ENCODE measurements at regions not wholly inside any gene's neighbourhood (a gene's known extent, or its start where the extent isn't known, plus 50 kb on each side); places are given as distances from the start of the nearest gene placed in this dataset.

DNA sequence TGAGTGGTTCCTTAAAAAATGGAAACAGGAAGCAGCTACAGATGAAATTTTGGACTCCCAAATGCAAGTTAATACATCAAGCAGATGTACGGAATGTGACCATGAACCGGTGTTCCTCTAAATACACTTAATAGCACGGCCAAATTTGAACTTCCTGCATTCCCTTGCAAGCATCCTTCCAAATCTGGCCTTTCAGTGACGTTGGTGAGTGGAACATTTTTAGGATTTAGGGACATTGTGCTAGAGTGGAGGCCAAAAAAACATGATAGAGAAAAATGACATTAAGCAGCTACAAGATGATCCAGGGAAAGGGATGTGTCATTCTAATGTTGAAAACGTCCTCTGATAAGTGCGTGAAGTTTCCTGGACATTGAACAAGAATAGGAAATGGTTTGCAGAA, 62.1 kb downstream of the CTAGE1 start:
- DNase-seq (ENCODE audit: missing footprints) (no peak), ATAC-seq (peak; percentile 77)
- intact Hi-C loops (cut with DNase I) = no loop called here

DNA sequence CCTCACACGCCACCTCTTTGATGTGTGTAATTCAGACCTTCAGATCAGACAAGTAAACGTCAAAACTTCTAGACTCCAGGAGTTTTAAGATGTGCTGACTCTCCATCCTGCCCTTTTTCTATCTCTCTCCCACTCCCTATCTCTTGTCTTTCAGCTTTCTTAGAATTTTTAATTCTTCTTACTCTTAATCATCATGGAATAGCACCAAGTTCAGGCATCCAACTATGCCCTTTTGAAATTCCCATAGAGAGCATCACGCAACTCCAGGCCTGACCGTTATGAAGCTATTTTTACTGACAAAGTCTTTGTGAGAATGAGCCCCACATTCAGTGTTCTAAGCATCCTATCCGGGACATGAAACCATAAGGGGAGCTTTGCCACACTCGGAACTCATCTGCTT, 62.6 kb downstream of the CTAGE1 start:
- ATAC-seq (no peak), DNase-seq (ENCODE audit: missing footprints) (no peak)
- intact Hi-C loops (cut with DNase I) = no loop called here

DNA sequence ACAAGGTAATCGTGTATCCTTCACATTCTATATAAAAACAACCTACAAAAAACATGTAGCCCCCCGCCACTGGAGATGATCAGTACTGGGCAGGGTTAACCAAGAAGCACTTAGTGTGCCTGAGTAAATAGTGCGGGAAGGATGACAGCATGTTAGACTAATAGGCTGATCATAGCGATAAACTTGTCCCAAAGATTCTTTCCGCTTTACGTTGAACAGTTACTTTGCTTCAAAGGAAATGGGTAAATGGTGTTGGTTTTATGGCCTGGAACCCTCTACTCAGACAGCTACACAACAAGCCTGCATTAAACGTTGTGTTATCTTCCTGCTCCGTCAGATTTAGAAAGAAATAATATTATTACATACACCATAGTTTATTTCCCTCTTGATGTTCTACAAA, 67.7 kb downstream of the CTAGE1 start:
- intact Hi-C loops (cut with DNase I) = loop anchor here (2.0 to 5.0 kb wide), 5 partner anchors 47 to 213 kb away; partner anchors contain the start of gene GATA6
- ATAC-seq = no peak
- no peak for DNase-seq (ENCODE audit: missing footprints)

DNA sequence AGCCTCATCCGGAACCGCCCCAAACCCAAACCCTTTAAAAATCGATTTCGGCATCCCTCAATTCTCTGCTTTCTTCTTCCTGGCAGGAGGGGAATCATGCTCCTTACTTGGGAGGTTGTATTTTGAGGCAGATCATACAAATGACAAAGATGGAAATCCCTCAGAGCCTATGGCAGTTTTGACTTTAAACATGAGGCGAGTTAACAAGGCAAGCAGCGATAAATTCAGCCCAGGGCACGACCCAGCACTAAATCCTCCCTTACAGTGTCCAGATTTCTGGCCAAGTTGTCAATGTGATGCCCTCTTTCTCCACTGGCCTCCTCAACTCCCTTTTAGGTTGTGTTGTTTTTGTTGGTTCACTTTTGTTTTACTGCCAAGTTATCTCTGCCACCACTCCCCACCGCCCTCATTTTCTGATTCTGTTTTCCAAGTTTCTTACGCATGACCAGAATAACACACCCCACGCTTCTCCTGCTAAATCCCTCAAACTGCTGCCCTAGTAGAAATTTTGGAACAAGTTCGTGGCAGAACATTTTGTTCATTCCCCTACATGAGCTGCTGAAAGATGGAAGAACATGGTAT, 68.3 kb downstream of the CTAGE1 start:
- peak; percentile 39 for ATAC-seq
- intact Hi-C loops (cut with DNase I) = loop anchor here (2.0 to 5.0 kb wide), 5 partner anchors 48 to 213 kb away; partner anchors contain the start of gene GATA6
- DNase-seq (ENCODE audit: missing footprints) = no peak

GRCh38 chr18:22348521-22349316, 69.0 kb downstream of the CTAGE1 start:
- ATAC-seq = peak; percentile 70
- intact Hi-C loops (cut with DNase I) = loop anchor here (2.0 to 5.0 kb wide), 5 partner anchors 49 to 214 kb away; partner anchors contain the start of gene GATA6
- peak; percentile 89 for DNase-seq (ENCODE audit: missing footprints)

- ATAC-seq = no peak
- DNase-seq (ENCODE audit: missing footprints) = no peak
- intact Hi-C loops (cut with DNase I) = loop anchor here (1.0 to 5.0 kb wide), 6 partner anchors 49 to 215 kb away; partner anchors contain the start of gene GATA6
Observed at GRCh38 chr18:22347606-22348511, 69.9 kb downstream of the CTAGE1 start.

GRCh38 chr18:22346953-22347605, 70.6 kb downstream of the CTAGE1 start:
- DNase-seq (ENCODE audit: missing footprints) (peak; percentile 89), ATAC-seq (peak; percentile 90)
- intact Hi-C loops (cut with DNase I) = loop anchor here (1.0 to 5.0 kb wide), 4 partner anchors 23 to 125 kb away; no protein-coding TSS in a partner anchor

DNA sequence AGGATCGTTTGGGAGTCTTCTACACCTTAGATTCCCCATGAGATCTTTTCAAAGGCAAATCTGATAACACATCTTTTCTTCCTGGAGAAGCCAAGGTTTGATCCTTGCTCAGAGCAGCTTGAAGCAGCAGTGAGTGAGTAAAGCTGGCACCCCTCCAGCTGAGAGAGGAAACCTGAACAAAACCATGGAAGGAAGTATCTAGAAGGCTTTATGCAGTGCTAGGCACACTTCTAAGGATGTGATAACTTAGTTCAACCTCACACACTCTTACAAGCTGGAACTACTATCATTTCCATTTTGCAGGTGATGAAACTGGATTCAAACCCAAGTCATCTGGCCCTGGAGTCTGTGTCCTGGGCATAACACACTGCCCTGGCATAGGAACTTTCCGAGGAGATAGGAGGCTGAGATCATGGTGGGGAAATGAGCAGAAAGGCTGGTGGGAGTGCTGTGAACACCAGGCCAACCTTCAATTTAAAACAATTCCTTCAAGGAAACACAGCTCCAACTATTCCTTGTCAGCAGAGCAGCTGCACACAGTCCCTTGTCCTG, 71.2 kb downstream of the CTAGE1 start:
- intact Hi-C loops (cut with DNase I) = loop anchor here (1.0 to 5.0 kb wide), 3 partner anchors 22 to 126 kb away; no protein-coding TSS in a partner anchor
- DNase-seq (ENCODE audit: missing footprints) = peak; percentile 69

DNA sequence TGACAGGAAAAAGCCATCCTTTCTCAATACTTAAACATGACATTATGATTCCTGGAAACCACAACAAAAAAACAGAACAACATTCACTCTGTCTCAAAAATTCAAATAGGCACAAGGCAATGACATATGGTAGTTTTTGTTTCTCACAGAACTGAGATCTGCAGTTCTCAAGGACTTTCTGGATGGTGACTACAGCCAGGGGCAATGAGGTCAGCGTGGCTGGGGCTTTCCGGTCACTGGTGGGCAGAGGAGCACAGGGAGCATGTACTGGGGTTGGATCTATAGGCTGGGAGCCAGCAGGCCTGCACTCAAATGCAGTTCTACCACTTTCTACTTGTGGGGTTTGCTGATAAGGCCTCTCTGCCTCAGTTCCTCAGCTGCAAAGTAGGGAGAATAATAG, 72.0 kb downstream of the CTAGE1 start:
- no peak for ATAC-seq
- intact Hi-C loops (cut with DNase I) = loop anchor here (1.0 to 5.0 kb wide), 3 partner anchors 21 to 127 kb away; no protein-coding TSS in a partner anchor
- no peak for DNase-seq (ENCODE audit: missing footprints)

More for the DNA sequence above, 71.2 kb downstream of the CTAGE1 start:
- ATAC-seq = peak; percentile 7

- no peak for ATAC-seq
- intact Hi-C loops (cut with DNase I) = loop anchor here (5.0 kb wide), 2 partner anchors 52 to 127 kb away; no protein-coding TSS in a partner anchor
- no peak for DNase-seq (ENCODE audit: missing footprints)
Observed at GRCh38 chr18:22344908-22345670, 72.6 kb downstream of the CTAGE1 start.

DNA sequence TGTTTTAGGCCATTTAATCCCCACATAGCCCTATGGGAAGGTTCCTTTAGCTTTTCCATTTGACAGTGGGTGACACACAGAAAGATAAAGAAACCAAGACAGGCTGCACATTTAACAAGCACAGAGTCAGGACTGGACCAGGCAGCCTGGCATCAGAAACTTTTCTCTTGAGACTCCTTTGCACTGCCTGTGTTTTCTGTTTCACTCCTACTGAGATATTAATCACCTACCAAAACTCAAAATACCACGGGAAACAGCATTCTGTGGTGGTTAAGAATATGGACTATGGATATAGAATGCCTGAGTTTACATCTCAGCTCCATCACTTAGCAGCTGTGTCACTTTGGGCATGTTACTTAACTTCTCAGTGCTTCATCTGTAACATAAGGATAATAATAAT, 73.3 kb downstream of the CTAGE1 start:
- no peak for ATAC-seq
- intact Hi-C loops (cut with DNase I) = no loop called here
- no peak for DNase-seq (ENCODE audit: missing footprints)

GRCh38 chr18:22343613-22344012, 74.1 kb downstream of the CTAGE1 start:
- no peak for DNase-seq (ENCODE audit: missing footprints)
- intact Hi-C loops (cut with DNase I) = no loop called here
- no peak for ATAC-seq

DNA sequence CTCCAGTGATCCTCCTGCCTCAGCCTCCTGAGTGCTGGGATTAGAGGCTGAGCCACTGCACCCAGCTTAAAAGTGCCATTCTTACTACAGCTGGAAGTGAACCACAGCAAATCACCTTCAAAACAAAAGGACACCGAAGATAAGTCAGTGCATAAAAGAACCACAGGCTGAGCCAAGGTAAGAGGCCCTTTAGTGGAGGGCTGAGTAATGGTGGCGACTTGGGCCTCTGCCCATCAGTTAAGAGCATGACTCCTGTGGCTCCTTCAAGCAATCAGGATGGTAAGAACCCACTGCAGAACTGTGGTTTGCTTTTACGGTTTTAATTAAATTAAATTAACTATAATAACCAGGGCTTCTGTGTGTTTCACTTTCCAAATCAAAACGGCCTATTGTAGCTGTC, 75.1 kb downstream of the CTAGE1 start:
- DNase-seq (ENCODE audit: missing footprints) = no peak
- no peak for ATAC-seq
- intact Hi-C loops (cut with DNase I) = no loop called here

DNA sequence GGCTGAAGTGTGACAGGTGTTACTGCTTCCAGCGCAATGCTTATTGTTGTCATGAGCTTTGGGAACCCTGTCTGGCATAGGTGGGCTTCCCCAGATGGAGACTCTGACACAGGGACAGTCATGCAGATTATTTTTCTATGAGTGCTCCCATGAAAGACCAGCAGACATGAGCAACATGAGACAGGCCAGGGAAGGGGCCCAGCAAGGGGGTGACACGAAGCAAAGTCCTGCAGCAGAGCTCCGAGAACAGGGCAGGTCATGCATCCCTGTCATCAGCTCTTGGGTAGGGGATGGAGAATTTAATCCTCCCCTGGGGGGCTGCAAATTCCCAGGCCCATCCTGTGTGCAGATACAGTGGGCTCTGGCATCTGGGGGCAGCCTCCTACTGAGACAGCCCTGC, 77.4 kb downstream of the CTAGE1 start:
- intact Hi-C loops (cut with DNase I) = no loop called here
- DNase-seq (ENCODE audit: missing footprints) = no peak
- no peak for ATAC-seq

DNA sequence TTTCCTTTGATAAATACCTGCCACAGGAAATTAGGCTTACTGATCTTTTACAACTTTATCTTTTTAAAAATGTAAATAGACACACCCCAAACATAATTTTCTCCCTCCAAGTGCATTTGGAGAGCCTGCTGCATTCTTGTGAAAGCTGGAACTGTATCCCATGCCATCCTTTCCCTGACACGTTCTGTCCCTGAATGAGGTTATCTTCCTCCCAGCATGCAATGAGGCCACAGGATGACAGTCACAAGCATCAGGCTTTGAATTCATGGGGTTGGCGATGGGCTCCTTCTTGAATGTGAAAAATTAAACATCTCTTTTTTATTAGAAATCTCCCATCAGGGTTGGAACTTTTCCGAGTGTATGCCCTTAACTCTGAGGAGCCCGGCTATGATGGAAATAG, 77.8 kb downstream of the CTAGE1 start:
- DNase-seq (ENCODE audit: missing footprints) = no peak
- no peak for ATAC-seq
- intact Hi-C loops (cut with DNase I) = no loop called here

- no peak for DNase-seq (ENCODE audit: missing footprints)
- ATAC-seq = no peak
- intact Hi-C loops (cut with DNase I) = no loop called here
Observed at GRCh38 chr18:22337833-22338232, 79.9 kb downstream of the CTAGE1 start.

- DNase-seq (ENCODE audit: missing footprints) (no peak), ATAC-seq (no peak)
- intact Hi-C loops (cut with DNase I) = no loop called here
Observed at GRCh38 chr18:22337306-22337705, 80.4 kb downstream of the CTAGE1 start.
